GM19023 (cell line): ENCODE measurements at regions not wholly inside any gene's neighbourhood (a gene's known extent, or its start where the extent isn't known, plus 50 kb on each side); places are given as distances from the start of the nearest gene placed in this dataset.
"Not testable (repeated sequence)": the region's sequence is repeated elsewhere in the genome, so short reads cannot be mapped to it uniquely, and the experiment has no call there.

Source experiments
- ATAC-seq: cut with Tn5 transposase; IDR thresholded peaks from one replicate; pipeline ENCODE4 v1.9.1; 2021; ENCODE audit warnings: mild to moderate bottlenecking, moderate library complexity; ENCODE audit not compliant: unreplicated experiment

GRCh38 chr7:119748251-119748860 lies 524.6 kb upstream of the KCND2 start:
- ATAC-seq = no peak

GRCh38 chr7:119748991-119749390 lies 524.0 kb upstream of the KCND2 start:
- ATAC-seq = no peak

- no peak for ATAC-seq
Measured at GRCh38 chr7:119756687-119757086, 516.3 kb upstream of the KCND2 start.

- ATAC-seq = no peak
Measured at GRCh38 chr7:119758254-119758653, 514.7 kb upstream of the KCND2 start.

GRCh38 chr7:119761776-119762175 lies 511.2 kb upstream of the KCND2 start:
- no peak for ATAC-seq

- no peak for ATAC-seq
Measured at GRCh38 chr7:119782286-119782685, 490.7 kb upstream of the KCND2 start.

GRCh38 chr7:119783799-119784198 lies 489.2 kb upstream of the KCND2 start:
- no peak for ATAC-seq

- ATAC-seq = no peak
Measured at GRCh38 chr7:119802147-119802546, 470.8 kb upstream of the KCND2 start.

GRCh38 chr7:119825091-119825655 lies 447.8 kb upstream of the KCND2 start:
- ATAC-seq = no peak

- ATAC-seq = no peak
Measured at GRCh38 chr7:119826547-119826946, 446.4 kb upstream of the KCND2 start.

GRCh38 chr7:119838444-119838843 lies 434.5 kb upstream of the KCND2 start:
- ATAC-seq = no peak

GRCh38 chr7:119842337-119842736 lies 430.6 kb upstream of the KCND2 start:
- ATAC-seq = no peak

GRCh38 chr7:119842786-119843185 lies 430.2 kb upstream of the KCND2 start:
- no peak for ATAC-seq

- no peak for ATAC-seq
Measured at GRCh38 chr7:119861385-119861784, 411.6 kb upstream of the KCND2 start.

- no peak for ATAC-seq
Measured at GRCh38 chr7:119868387-119868786, 404.6 kb upstream of the KCND2 start.

- ATAC-seq = no peak
Measured at GRCh38 chr7:119879835-119880234, 393.1 kb upstream of the KCND2 start.

- no peak for ATAC-seq
Measured at GRCh38 chr7:119886007-119886406, 387.0 kb upstream of the KCND2 start.

GRCh38 chr7:119886525-119886924 lies 386.4 kb upstream of the KCND2 start:
- ATAC-seq = not testable (repeated sequence)

- no peak for ATAC-seq
Measured at GRCh38 chr7:119888251-119888650, 384.7 kb upstream of the KCND2 start.

- no peak for ATAC-seq
Measured at GRCh38 chr7:119890631-119891030, 382.3 kb upstream of the KCND2 start.

GRCh38 chr7:119895320-119895719 lies 377.7 kb upstream of the KCND2 start:
- no peak for ATAC-seq

GRCh38 chr7:119896386-119896785 lies 376.6 kb upstream of the KCND2 start:
- no peak for ATAC-seq
